Myocyte (in vitro differentiated cells): ENCODE measurements at regions not wholly inside any gene's neighbourhood (a gene's known extent, or its start where the extent isn't known, plus 50 kb on each side); places are given as distances from the start of the nearest gene placed in this dataset.

Experiments used
- DNase-seq: peaks from one replicate; pipeline ENCODE4 v3.0.0-alpha.2; 2012; ENCODE audit warnings: low read depth

DNA sequence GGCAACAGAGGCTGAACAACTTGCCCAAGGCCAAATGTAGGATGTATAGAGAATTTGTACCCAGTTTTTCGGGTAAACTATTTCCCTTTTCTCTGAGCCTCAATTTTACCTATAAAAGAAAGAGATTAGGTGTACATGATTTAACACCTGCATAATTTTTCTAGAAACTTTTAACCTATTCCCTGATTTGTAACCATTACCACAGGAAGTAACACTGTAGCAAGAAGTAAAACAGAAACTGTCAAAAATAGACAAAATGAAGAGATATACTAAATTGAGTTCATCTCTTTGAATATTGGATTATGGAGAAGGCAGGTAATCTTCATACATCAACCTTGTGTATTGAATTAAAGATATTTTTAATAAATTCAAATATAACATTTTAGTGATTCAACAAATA is 136.2 kb downstream of the ZC3H11B start:
- no peak for DNase-seq

DNA sequence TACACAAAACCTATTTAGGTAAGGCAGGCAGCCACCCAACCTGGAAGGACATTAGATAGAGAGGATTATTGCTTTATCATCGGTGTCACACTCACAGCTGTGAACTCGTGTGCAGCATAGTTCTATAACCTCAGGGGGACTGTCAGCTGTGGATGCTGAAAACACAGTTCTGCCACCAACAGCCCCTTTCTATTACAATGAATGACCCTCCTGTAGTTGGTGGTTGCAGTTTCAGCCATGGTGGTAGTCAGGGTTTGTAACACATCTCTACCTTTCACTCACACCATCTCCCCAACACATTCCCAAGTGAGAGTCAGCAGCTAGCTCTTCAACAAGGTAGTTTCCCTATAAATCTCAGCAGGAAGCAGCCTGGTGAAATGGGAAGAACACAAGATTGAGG is 136.8 kb downstream of the ZC3H11B start:
- DNase-seq = no peak

DNA sequence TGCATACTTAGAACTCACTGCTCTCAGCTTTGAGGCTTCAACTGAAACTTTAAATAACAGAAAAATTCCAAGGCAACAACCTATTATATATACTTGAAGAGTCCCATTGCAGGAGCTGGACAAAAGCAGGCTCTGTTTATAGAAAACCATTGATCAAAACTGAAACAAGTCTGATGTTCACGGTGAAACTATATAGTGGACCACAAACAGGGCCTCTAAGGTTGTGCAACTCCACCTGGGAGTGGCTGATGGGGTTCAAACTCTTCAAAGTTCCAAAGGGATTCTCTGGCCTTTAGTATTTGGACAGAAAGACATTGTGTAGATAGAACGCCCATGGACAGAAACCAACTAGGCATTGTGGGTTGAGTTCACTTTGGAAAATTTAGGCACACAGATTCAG is 140.3 kb downstream of the ZC3H11B start:
- no peak for DNase-seq

DNA sequence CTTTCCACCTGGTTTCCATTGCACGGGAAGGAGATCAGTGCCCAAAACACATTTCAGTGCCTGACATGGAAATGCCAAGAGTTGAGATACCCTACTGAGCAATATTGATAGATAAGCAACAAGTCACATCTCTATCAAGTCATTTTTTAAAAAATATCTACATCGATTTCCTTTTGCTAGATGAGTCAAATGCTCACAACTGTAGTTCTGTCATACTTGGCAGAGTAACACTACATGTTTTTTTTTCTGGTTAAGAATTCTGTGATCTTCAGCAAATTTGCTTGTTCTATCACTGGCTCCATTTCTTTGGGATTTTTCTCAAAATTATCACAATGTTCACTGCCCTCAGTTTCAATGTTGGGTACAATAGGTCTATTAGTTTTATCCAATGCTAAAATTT is 145.4 kb downstream of the ZC3H11B start:
- DNase-seq = no peak

DNA sequence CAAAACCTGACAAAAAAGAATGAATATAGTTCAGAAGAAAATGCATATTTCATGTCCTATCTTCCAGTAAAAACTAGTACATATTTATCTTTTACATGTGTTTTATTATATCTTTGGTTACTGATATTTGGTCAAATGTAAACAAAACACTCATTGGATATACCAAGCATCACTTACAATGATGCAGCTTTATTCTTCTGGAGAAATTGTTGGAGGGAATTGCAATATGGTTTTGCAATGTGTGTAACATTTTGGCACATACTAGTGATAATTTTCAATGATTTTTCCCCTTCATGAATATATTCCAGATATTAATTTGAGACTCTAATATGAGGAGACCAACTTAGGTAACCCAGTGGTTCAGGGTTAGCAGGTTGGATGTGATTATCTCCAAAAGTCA is 146.1 kb downstream of the ZC3H11B start:
- no peak for DNase-seq

DNA sequence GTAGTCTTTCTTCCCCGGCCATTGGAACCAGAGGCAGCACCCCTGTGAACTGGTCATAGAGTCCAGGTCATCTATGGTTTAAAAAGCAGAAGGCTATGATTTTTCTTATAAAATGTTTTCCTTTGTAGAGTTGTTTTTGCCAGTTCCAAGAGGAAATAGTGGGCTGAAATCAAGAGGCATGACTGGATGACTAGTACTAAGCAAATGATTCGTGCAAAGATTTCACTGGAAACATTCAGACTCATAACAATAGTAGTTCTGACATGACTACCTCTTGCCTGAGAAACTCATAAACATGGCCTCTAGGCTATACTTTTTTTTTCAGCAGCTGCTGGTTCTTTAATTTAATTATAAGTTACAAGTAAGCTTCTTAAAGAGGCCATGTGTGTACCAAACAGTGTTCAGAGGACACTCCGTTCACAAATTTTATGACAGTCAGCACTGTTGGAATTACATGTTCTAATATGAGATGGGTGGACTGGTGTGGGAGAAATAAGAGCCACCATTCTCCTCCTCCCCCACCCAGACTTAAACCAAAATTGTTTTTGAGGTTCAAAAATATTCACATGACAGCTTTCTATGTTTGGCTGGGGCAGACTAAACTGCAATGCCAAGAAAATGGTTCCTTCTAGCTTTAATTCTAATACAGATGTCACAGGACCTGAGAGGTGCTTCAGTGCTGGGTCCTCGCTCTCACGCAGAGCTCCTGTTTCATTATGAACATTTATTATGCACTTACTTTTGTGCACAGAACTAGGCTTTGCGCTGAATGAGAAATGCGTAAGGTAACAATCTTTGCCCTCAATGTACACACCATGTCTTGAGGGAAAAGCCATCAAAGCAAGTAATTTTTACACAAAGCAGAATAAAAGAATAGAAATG is 147.5 kb downstream of the ZC3H11B start:
- no peak for DNase-seq

DNA sequence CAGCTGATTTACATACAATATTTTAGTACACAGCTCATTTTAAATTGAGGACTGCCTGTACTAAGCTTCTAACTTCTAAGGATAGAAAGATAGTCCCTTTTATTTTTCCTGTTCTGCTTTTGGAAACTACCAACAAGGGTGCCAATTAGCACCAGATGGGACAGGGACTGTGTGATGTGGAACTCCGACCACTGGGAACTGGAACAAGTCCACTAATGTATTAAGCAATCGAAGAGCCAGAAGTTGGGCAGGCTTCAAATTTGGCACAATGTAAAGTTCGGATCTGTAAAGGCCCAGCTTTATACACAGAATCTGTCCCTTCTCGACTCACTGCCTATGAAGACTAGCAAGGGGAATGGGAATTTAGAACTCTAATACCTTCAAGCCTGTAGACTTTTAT is 149.3 kb downstream of the ZC3H11B start:
- DNase-seq = no peak

DNA sequence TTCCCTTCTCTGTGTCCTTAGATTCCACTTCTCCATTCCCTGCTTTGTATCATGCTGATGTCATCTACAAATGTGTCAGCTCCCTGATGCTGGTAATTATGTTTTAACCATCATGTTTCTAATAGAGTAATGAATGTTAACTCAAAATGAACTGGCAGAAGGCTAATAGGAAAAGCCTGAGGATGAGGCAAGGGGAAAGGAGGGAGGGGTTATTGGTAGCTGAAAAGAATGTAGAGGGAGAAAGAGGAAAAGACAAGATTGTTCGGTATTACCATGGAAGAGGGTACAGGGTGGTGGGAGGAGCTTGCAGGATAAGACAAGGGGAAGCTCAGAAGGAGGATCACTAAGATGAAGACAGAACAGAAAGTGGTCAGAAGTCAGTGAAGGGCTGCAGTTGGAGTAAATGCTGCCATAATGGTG is 150.9 kb downstream of the ZC3H11B start:
- DNase-seq = no peak

DNA sequence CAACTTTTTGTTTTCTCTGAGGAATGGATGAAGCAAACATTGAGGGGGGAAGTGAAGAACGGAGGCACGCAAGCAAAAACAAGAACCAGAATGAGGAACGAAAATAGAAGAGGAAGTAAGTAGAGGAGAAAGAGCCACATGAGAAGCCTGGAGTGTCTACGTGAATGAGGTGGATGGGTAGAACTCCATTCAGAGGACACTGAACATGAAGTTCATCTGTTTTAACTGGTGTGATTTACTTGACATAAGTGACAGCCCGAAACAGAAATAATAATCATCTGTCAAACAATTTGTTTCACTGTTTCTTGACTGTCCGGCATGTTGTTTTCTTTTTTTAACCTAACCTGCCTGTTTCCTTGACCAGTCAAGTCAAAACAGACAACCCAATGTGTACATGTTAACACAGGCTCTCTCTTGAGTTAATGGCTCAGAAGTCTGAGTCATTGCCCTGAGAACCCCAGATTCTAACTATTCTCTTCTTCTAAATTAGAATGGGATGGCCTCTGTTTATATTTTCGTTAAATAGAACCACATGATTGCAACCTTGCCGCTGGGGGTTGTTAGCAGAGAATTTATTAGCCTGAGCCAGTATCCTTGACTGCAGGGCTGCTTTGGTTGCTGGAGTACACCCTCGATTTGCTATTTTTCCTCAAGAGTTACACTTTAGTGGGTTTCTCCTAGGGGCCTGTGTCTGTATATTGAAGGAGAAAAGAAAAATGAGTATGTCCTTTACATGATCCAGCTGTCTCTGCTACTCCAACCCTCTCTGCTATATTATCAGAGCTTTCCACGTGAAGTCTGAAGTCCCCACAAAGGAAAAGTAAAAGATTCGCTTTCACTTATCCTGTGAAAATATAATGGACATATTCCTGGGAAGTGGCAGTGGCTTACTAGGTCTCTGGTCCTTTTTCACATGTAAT is 151.7 kb downstream of the ZC3H11B start:
- no peak for DNase-seq

DNA sequence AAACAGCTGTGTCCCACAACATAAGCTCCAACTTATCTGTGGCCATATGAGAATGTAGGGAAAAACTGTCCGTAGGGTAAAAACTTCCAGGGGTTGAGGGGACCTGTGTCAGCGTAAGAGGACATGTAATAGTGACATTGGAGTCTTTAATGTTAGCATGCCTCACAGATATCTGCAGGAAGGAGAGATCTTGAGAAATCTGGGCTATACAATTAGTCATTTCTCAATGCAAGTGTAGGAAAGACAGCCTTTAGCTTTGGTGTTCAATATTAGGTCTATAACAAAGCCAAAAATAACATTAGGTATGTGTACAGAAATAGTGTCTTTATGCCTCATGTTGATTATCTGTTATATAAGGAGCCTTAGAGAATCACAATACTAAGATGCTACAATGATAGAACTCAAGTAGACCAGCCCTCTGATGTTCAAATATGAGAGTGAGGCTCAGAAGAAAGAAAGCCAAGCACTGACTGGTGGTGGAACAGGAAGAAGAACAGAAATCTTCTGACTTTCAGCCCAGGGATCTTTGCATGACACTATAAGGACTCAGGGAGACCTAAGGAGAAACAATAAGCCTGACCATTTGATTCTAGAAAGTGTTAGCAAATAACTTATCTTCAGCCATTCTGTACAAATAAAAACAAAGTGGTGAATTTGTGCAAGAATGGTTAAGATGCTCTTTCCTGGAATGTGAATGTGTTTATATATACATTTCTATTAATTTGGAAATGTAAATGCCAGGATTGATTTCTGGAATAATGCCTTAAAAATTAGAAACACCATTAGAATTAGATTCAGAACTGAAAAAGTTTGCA is 152.6 kb downstream of the ZC3H11B start:
- no peak for DNase-seq

DNA sequence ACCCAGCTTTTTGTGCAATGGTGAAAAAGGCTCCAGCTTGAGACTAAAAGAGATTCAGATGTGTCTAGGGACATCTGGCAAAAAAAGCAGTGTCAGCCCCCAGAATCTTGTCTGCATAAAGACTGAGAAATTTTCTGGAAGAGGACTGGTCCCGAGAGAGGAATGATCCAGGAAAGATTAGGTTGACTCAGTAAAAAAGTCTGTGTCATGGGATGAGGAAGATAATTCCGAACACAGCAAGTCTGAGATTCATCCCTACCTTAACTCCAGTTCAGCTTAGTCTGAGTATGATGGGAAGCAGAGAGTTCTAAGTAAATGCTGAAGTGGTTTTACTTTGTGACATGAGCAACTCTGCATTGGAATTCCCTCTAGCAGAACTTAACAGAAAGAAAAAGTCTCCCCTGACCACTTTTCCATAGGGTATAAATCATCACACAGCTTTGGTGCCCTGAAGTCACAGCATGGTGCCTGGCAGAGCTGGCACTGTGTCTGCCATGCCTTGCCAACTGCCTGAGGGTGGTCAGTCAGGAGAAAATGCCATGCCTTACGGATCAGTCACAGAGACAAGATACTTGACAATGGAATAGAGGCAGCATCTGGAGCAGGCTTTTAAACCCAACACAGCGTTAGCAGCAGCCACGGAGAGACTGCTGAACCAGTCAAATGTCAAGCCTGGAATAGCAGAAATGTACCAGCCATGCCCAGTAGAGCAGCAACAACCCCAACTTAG is 153.4 kb downstream of the ZC3H11B start:
- DNase-seq = peak; percentile 52

DNA sequence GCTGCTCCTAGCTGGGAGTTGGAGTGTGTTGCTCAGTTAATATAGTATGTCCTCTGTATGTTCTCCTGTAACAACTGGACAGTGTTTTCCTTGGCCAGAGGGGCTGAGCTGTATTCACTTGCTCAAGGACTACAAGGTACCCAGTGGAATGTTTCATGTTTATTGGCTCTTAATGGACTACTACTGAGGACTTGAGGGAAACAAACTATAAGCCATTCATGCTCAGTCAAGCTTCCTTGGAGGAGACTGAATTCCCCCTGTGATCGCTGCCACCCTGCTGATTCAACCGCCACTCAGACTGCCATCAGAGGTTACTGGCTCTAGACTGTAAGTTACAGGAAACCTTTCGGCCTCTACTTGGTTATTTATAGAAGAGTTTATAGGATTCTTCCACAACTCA is 166.6 kb downstream of the ZC3H11B start:
- no peak for DNase-seq

DNA sequence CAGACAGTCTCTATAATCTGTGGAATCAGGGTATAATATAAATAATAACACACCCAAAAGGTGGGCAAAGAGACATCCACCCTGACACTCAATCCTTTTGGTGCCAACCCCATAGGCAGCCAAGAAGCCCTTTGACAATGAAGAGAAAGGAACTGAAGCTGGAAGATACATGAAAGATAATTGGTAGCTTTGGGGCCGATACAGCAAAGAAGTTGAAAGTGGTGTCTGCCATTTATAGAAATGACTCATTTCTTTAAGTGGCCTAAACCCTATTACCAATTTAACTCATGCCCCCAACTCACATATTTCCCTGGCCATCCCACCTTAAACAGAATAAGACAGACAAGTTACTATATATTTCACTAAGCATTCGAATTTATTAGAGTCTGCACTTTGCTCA is 167.0 kb downstream of the ZC3H11B start:
- no peak for DNase-seq

DNA sequence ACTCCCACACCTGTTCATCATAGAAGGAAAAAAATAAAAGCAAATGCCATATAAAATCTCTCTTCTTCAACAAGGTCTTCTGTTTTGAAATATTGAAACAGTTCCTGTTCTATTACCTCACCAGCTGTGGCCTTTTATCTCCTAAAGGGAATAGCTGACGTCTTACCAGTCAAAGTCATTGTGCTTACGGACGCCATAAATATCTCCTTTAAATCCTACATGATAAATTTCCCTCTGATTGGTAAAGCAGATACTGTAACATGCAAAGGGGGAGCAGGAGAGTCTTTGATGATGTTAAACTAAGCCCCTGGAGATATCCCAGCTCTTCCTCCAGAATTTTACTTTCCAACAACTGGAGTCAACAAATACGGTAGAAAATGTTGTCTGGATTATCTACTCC is 168.4 kb downstream of the ZC3H11B start:
- no peak for DNase-seq

DNA sequence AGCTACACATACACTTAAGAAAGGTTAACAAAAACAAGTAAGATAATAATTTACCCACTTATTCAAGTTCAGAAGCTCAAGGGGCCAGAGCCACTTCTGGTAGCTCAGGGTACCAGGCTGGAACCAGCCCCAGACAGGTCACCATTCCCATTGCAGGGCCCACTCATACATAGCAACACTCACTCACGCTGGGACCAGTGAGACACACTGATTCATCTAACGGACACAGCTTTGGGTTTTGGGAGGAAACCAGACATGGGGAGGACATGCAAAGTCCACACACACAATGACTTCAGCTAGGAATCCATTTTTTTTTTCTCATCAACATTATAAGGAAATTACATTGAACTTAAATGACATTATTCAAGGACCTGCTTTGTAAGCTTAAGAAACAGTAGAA is 169.1 kb downstream of the ZC3H11B start:
- DNase-seq = no peak

DNA sequence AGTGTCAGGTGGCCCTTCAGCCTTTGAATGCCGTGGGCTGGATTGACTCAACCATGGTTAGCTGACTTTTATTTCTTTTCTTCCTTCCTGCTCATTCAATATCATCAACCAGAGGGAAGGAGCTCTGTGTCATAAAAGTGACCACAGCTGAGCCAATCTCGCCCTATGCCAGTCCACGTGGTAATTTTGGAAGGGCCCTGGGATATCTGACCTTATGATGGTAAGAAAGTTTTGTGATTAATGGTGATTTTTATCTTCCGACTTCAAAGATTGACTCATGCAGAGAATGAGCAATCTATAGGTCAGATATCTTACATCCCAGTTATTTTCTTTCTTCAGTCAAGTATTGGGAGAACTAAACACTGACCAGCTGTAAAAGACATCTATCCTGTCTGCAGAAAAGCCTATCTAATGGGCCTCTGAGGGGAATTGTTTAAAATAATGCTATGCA is 170.3 kb downstream of the ZC3H11B start:
- no peak for DNase-seq

DNA sequence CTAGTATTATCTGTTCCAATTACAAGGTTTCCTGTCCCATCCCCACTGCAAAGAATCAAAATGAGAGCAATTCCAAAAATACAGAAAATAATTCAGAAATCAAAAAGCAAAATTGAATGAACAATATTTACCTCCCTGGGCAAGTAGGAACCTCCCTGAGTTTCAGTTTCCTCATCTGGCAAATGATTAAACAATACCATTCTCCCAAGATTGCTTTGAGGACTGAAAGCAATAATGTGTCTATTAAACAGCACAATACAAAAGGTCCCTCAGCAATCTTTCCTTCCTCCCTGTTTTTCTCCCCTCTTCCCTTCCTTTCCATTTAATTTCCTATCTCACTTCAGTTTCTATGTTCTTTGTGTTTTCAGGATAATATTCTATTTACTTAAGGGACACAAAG is 171.0 kb downstream of the ZC3H11B start:
- DNase-seq = no peak

DNA sequence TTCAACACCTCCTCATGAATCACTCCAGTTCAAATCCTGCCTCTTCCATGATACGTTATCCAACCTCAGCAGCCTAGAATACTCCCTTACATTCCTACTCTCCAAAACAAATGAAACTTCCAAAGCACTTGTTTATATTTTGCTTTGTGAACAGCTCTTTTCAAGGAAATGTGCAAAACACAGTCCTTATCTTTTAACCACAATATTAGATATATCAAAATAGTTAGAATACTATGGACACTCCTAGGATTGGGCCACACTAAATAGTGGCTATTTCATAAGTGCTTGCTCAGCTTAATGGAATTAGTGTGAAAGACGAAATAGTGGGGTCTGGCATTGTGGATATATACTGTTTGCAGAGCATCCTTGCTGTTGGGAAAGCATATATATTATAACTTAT is 173.5 kb downstream of the ZC3H11B start:
- no peak for DNase-seq

DNA sequence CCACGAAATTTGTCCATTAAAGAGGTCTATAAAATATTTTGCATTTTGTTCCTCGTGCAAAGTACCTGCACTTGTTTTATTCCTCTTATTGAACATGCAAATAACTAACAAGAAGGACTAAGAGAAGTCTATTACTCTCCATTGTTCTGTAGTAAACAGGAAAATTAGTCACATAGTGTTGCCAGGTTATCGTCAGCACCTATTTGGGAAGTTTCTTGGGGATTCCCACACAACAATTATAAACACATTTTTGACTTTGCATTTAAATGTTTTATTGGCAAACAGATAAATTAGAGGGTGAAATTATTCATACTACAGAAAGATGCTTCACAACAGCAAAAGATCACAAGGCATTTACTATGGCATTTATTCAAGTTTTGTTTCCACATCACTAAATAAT is 174.5 kb downstream of the ZC3H11B start:
- no peak for DNase-seq

DNA sequence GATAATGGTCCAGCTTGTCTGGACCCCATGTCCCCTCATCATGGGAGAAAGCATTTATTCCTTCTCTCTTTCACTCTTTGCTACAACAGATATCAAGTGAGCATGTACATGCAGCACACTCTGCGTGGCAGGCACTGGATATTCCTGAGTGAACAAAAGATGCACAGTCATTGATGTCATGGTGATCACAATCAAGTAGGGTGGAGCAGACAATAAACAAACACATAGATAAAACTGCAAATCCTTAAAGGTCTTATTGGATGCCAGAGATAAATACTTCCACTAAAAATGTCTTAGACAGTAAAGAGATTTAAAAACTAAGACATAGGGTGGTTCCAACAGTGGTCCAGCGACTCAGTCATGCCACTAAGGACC is 178.0 kb downstream of the ZC3H11B start:
- no peak for DNase-seq
